Activated B cell treated with CpG ODN at 0.5 μM for 24 hours (primary cell): ENCODE measurements at regions not wholly inside any gene's neighbourhood (a gene's known extent, or its start where the extent isn't known, plus 50 kb on each side); places are given as distances from the start of the nearest gene placed in this dataset.

Source experiments
- ATAC-seq: fragments of 200-7000 bp; cut with Tn5 transposase; one replicate; pipeline ENCODE4 v1.10.0; 2021; ENCODE audit warnings: low read depth, mild to moderate bottlenecking, moderate library complexity
- CTCF ChIA-PET: fragments of 350-600 bp; sonication (Branson Sonifier 250); formaldehyde crosslinking; loops from one replicate; lab custom pipeline; 2021; ENCODE audit warnings: antibody characterized with exemption; lab: Charles Lee
- POLR2A ChIA-PET: fragments of 350-600 bp; sonication (Branson Sonifier 250); formaldehyde crosslinking; loops from one replicate; lab custom pipeline; 2021; ENCODE audit warnings: antibody characterized with exemption; lab: Charles Lee
- DNase-seq: peaks from one replicate; pipeline ENCODE4 v3.0.0; 2022
- H3K27ac Mint-ChIP-seq: one replicate; pipeline ENCODE4 v1.8.0; 2020; ENCODE audit warnings: mixed read lengths
- H3K27me3 Mint-ChIP-seq: one replicate; pipeline ENCODE4 v1.8.0; 2021; ENCODE audit warnings: mixed read lengths
- H3K36me3 Mint-ChIP-seq: one replicate; pipeline ENCODE4 v1.8.0; 2021; ENCODE audit warnings: low read depth, mixed read lengths
- H3K4me1 Mint-ChIP-seq: one replicate; pipeline ENCODE4 v1.8.0; 2021; ENCODE audit warnings: mixed read lengths
- H3K4me3 Mint-ChIP-seq: one replicate; pipeline ENCODE4 v1.8.0; 2020; ENCODE audit warnings: mild to moderate bottlenecking, mixed read lengths
- H3K9me3 Mint-ChIP-seq: one replicate; pipeline ENCODE4 v1.8.0; 2020; ENCODE audit warnings: mixed read lengths
- intact Hi-C: fragments of 100-400 bp; cut with micrococcal nuclease; formaldehyde crosslinking; loops from one replicate; pipeline ENCODE4 v1.15.1; 2024
- TF ChIP-seq, protein P1 (sequence below): fragments of 200-600 bp; IDR thresholded peaks from one replicate; pipeline ENCODE4 v1.8.0; 2022; ENCODE audit warnings: antibody characterized with exemption, mild to moderate bottlenecking

DNA sequence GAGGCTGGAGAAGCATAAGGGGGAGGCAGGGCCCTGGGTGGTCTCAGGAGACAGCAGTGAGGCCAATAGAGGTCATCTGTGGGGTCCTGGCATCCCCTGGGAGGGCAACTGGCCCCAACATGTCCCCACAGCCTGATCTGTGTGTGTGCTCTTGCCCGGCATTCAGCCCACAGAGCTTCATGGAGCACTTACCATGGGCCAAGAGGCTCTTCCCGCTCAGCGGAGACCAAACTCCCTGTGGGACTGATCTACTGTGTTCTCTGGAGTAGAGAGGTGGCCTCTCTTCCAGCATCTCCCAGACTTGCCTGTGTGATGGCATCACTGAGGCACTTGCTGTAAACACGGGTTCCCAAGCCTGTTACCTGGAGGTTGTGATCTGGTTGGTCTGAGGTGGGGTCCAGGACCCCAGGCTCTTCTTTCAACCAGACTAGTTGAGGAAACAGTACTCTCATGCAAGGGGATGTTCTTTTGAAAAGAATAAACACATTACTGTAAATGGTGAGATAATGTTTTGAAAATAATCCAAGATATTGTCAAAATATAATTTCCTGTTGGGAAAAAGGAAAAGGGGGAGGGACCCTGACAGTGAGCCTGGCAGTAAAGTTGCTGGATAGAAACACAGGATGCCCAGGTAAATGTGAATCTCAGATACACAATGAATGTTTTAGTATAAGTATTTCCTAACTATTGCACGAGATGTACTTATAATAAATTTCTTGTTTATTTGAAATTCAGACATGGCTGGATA is 67.6 kb downstream of the SOWAHC start:
- H3K9me3 Mint-ChIP-seq, result no peaks in the 10 kb centered on the region
- H3K27me3 Mint-ChIP-seq, result peaks cover 4% of the 10 kb centered on the region
- no peaks in the 10 kb centered on the region for H3K36me3 Mint-ChIP-seq
- H3K4me1 Mint-ChIP-seq, result no peaks in the 10 kb centered on the region
- ATAC-seq (no peak), DNase-seq (no peak)
- intact Hi-C loops, result no loop called here
- H3K4me3 Mint-ChIP-seq, result no peak overlapping the region
- no peak overlapping the region for H3K27ac Mint-ChIP-seq
- POLR2A ChIA-PET, result no interaction called here
- TF ChIP-seq, protein P1, sequence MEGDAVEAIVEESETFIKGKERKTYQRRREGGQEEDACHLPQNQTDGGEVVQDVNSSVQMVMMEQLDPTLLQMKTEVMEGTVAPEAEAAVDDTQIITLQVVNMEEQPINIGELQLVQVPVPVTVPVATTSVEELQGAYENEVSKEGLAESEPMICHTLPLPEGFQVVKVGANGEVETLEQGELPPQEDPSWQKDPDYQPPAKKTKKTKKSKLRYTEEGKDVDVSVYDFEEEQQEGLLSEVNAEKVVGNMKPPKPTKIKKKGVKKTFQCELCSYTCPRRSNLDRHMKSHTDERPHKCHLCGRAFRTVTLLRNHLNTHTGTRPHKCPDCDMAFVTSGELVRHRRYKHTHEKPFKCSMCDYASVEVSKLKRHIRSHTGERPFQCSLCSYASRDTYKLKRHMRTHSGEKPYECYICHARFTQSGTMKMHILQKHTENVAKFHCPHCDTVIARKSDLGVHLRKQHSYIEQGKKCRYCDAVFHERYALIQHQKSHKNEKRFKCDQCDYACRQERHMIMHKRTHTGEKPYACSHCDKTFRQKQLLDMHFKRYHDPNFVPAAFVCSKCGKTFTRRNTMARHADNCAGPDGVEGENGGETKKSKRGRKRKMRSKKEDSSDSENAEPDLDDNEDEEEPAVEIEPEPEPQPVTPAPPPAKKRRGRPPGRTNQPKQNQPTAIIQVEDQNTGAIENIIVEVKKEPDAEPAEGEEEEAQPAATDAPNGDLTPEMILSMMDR, result no peak
- CTCF ChIA-PET, result no interaction called here

DNA sequence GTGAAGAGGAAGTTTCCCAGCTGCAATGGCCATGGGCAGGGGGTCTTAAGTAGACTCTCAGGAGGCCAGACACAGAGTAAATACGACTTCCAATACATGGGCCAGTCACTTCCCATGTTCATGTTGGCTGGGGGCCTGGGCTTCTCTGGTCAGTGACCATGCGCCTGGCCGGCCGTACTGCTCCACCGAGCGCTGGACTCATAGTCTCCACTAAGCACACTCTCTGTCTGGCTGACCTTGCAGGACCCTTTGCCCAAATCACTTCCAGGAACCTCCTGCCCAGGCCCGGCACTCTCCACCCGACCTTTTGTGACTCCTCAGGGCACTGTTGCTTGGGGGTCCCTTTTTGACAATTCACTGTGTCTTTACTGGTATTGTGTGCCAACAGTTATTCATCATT is 69.3 kb downstream of the SOWAHC start:
- Mint-ChIP-seq H3K27ac (no peak overlapping the region), H3K4me1 (no peaks in the 10 kb centered on the region), H3K36me3 (no peaks in the 10 kb centered on the region), H3K4me3 (no peak overlapping the region), H3K9me3 (no peaks in the 10 kb centered on the region), H3K27me3 (peaks cover 6% of the 10 kb centered on the region)
- intact Hi-C loops, result no loop called here
- ATAC-seq (no peak), DNase-seq (no peak)
- TF ChIP-seq, protein P1, result no peak
- CTCF ChIA-PET, result no interaction called here
- POLR2A ChIA-PET, result no interaction called here

DNA sequence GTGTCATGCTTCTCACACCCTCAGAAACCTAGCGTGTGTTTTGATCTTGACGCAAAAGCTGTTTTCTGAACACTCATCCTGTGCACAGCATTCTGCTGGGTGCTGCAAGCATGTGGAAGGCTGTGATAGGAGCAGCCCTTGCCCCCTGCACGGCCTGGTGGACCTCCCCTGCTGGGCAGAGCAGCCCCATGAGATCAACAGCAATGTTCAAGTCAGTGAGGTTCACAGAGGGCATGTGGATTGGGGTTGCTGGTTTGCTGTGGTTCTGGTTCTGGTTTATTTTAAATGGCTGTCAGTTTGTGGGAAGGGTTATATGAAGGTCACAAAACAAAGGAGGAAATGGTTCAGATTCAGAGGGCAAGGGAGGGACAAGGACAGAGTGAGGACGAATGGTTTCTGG is 71.3 kb downstream of the SOWAHC start:
- POLR2A ChIA-PET, result no interaction called here

DNA sequence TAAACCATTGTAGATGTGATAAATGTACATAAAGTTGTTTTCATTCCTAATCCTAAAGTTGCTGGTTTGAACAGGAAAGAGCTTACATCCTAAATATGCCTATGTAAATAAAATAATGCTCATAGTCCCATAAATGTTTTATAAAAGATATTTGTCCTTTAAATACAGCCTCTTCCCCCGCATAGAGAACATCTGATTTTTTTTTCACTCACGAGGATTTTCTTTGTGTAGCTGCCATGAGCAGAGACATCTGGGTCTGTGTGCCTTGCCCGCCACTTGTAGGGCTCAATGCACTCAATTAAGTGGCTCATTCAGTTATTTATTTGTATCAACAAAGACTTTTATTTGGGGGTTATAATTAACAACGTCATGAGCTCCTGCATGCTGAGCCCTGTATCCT is 72.8 kb downstream of the SOWAHC start:
- peaks cover 4% of the 10 kb centered on the region for H3K27me3 Mint-ChIP-seq
- no peak overlapping the region for H3K27ac Mint-ChIP-seq
- ChIA-PET CTCF (no interaction called here), POLR2A (no interaction called here)
- no peak overlapping the region for H3K4me3 Mint-ChIP-seq
- H3K4me1 Mint-ChIP-seq, result no peaks in the 10 kb centered on the region
- intact Hi-C loops, result no loop called here
- DNase-seq, result no peak
- ATAC-seq, result no peak
- no peaks in the 10 kb centered on the region for H3K9me3 Mint-ChIP-seq
- no peaks in the 10 kb centered on the region for H3K36me3 Mint-ChIP-seq
- TF ChIP-seq, protein P1, result no peak

More for the DNA sequence above, 71.3 kb downstream of the SOWAHC start:
- CTCF ChIA-PET, result no interaction called here
- ATAC-seq, result no peak
- no peak overlapping the region for H3K27ac Mint-ChIP-seq
- TF ChIP-seq, protein P1, result no peak
- H3K4me1 Mint-ChIP-seq, result no peaks in the 10 kb centered on the region
- DNase-seq, result no peak
- H3K27me3 Mint-ChIP-seq, result peaks cover 6% of the 10 kb centered on the region
- H3K36me3 Mint-ChIP-seq, result no peaks in the 10 kb centered on the region
- H3K4me3 Mint-ChIP-seq, result no peak overlapping the region
- intact Hi-C loops, result no loop called here
- H3K9me3 Mint-ChIP-seq, result no peaks in the 10 kb centered on the region

DNA sequence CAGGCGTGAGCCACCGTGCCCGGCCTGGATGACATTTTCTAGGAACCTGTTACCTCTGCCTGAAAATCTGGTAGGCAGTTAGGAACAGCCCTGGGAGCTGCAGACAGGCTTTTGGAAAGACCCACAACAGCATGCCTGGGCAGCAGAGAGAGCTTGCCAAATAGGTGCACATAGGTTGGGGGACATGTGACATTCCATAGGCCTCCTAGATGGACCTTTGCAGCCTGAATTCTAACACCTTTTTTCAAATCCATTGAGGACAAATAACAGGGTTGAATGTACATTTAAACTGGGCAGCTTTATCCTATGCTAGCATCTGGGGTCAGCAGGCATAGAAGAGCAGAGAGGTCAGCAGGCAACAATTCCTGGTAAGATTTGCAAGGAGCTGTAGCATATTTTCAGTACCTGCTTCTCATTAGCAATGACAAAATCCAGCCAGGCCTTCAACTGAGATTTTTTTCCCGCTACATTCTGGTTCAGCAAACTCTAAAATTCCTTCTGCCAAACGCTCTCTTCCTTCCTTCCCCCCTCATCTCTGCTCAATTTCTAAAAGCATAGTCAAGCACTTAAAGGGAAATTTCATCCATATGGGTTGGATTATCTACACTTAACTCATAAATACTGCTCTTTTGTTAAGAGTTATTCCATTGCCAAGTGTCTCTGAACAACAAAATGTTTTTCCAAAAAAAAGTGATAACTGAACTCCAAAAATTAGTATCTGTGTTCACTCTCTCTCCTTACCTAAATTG is 75.2 kb downstream of the SOWAHC start:
- no peak overlapping the region for H3K4me3 Mint-ChIP-seq
- POLR2A ChIA-PET, result no interaction called here
- DNase-seq (no peak), ATAC-seq (no peak)
- no peaks in the 10 kb centered on the region for H3K36me3 Mint-ChIP-seq
- intact Hi-C loops, result no loop called here
- no peaks in the 10 kb centered on the region for H3K4me1 Mint-ChIP-seq
- CTCF ChIA-PET, result no interaction called here
- peaks cover 4% of the 10 kb centered on the region for H3K27me3 Mint-ChIP-seq
- TF ChIP-seq, protein P1, result no peak
- H3K27ac Mint-ChIP-seq, result no peak overlapping the region
- H3K9me3 Mint-ChIP-seq, result no peaks in the 10 kb centered on the region
